IPS DF 19.7 (cell line): ENCODE measurements at regions not wholly inside any gene's neighbourhood (a gene's known extent, or its start where the extent isn't known, plus 50 kb on each side); places are given as distances from the start of the nearest gene placed in this dataset.

Source experiments
- DNase-seq: peaks from one replicate; pipeline ENCODE4 v3.0.0-alpha.2; 2013; ENCODE audit warnings: low read depth, low spot score

DNA sequence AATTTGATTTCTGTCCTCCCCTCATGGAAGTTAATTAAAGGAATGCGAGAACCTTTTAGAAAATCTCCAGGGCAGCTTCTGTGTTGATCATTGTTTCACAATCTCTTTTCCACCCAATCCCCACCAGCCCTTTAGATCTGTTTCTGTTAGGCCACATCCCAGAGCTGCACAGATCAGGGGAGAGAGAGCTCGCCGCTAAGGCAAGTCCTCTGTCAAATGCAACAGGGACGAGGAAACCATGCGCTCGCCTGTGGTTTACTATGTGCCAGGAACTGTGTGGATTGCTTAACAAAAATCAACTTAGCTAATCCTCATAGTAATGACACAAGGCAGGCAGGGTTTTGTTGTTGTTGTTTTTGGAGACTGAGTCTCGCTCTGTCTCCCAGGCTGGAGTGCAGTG lies 115.4 kb downstream of the SALL1 start:
- no peak for DNase-seq

- DNase-seq, result no peak
These were observed 116.0 kb downstream of the SALL1 start for GRCh38 chr16:51035110-51035498.

DNA sequence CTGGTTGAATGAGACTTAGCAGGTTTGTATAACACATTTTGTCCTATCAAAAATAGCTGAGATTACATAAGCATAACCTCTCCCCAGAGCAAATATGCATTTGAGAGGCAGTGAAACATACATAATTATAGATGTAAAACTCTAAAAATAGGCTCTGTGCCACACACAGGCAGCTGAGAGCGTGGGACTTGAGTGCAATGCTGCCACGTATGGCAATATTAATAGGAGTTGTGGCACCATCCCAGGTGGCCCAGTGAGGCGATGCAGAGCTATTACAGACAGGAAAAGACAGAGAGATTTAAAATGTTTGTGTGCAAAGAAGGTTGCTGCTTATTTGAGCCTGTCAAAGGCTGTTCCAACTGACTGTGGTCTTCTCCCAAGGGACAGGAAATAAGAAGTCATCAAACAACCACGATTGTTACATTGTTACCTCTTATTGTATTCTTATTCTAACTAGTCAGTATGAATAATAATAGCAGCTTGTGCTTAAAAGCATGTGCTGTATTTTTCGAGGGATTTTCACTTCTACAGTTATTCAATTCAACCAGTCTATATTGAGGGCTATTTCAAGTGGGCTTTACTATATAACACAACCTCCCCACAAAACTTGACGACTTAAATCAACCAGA lies 116.5 kb downstream of the SALL1 start:
- DNase-seq, result no peak

DNA sequence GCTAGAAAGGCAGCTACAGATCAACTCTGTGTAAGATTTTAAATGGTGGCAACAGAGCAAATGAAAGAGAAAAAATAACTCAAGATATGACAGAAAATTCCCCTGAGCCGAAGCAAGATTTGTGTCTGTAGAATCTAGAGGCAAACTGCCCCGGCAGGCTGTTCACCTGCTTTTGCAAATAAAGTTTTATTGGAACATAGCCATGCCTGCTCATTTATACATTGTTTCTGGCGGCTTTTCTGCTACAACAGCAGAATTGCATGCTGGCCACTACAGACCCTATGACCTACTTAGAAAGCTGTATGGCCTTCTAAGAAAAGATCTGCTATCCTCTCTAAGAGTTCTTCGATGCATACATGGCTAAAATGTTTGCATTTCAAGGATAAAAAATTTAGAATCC lies 119.5 kb downstream of the SALL1 start:
- no peak for DNase-seq

DNA sequence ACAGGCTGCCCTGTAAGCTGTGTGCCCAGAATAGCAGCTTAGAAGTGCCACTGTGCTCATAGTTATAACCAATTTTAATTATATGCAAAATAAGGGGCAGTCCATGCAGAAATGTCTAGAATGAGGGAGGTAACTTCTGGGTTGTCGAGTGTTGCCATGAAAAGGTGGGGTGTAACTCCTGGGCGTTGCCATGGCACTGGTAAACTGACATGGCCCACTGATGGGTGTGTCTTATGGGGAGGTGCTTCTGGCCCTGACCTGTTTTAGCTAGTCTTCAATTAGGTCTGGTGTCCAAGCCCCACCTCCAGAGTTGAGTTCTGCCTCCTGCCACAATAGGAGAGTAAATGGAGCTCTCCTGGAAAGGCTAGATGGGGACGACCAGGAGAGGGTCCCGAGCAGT lies 120.6 kb downstream of the SALL1 start:
- DNase-seq, result no peak

DNA sequence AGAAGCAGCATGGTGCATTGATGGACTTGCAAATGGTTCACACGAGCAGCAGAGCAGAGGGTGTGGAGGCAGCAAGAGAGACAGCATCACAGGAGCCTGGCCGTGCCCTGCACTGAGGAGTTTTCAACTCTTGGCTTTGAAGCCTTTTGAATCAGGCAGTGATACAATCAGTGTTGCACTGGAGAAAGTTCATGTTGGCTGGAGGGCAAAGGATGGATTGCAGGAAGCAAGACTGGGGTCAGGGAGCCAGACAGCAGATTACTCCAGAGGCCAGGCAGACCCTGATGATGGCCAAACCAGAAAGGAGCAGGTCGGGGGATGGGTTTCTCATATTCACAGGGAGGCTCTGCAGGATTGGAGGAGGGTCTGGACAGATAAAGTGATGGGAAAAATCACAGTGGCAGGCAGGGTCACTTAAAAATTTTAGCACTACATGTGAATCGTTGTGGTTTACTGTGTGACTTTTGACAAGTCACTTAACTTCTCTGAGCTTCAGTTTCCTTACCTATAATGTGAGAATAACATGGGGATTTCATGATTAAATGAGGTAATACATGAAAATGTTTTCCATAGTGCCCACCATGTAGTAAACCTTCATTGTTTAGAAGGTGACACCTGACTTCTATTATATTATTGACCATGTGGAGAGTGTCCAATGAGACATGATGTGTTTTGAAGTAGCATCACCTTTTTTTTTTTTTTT lies 125.3 kb downstream of the SALL1 start:
- no peak for DNase-seq

DNA sequence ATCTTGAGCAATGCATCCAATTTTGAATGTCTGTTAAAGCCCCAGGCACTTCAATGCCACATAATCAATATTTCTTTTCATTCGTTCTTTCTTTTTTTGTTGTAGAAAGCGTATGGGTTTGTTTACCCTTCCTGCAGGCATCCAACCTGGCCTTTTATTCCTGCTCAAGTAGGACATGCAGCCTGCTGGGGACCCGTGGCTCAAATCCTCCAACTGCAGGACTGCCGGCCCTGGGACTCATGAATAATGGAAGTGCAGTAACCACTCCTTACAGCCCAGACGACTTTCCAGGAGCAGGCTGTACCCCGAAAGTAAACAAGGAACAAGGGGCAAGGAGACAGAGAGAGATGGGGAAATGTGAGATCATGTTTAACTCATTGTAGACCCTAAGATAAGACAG lies 126.4 kb downstream of the SALL1 start:
- no peak for DNase-seq

GRCh38 chr16:51022955-51023354 lies 128.1 kb downstream of the SALL1 start:
- DNase-seq, result no peak

DNA sequence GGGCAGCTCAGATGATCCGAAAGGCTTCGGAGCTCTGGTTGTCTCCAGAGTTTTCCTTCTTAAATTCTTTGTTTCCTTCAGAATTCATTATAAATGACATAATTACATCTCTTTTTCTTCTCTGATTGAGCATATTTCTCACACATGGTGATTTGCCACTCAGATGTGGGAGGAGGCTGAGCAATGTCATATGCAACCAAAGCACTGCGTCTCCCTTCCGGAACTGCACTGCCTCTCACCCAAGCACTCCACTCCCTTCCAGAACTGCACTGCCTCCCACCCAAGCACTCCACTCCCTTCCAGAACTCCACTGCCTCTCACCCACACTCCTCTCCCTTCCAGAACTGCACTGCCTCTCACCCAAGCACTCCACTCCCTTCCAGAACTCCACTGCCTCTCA lies 131.5 kb downstream of the SALL1 start:
- DNase-seq, result no peak

GRCh38 chr16:51017969-51018368 lies 133.1 kb downstream of the SALL1 start:
- DNase-seq, result no peak

- no peak for DNase-seq
These were observed 138.7 kb downstream of the SALL1 start for GRCh38 chr16:51012396-51012795.

DNA sequence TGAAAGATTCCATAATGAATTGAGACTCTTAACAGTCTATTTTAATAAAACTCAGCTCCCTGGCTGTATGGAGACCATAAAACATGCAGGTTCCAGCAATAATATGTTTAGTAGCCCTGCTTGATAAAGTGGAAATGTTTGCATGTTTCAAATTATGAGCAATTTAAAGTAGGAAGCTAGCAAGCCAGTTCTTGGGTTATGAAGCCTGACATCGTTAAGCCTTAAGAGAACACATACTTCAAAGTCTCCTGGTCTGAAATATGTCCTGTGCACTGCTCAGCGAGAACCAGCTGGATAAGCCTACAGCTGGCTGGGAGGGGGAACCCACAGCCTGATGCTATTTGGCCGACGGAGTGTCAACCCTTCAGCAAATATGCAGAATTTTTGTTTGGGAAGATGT lies 140.3 kb downstream of the SALL1 start:
- no peak for DNase-seq

GRCh38 chr16:51009813-51010212 lies 141.3 kb downstream of the SALL1 start:
- DNase-seq, result no peak

- no peak for DNase-seq
These were observed 141.7 kb downstream of the SALL1 start for GRCh38 chr16:51009359-51009758.

DNA sequence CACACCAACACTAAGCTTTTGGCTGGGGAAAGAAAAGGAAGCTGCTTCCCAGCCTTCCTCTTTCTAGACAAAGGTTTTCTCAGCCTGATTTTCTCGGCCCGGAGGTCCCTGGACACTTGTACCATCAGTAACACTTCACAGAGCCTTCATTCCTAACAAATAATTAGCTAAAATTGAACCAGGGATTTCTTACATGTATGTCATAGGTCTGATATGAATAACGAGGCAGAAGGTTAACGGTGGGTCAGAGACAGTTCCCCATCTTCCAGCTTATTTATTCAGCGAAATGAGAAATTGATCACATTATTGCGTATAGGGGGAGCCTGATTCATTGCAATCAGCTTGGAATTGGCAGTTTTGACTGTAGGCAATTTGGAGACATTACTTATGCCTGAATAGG lies 142.5 kb downstream of the SALL1 start:
- DNase-seq, result no peak

DNA sequence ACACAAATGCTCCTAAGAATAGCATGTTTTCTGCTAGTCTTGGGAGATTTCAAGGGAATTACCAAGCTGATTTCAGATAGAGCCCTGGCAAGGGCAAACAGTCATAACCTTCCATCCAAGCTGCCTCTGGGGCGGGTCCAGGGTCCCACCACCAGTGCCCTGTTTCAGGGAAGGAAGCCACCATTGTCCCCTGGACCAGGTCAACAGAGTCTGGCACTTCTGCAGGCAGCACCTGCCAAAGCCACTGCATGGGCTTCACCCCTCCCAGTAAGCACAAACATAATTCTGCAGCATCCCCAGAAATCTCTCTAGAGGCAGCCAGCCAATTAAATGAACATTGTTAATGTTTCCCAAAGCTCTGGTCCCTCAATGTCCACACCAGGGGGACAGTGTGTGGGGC lies 143.0 kb downstream of the SALL1 start:
- DNase-seq, result no peak

- DNase-seq, result no peak
These were observed 147.1 kb downstream of the SALL1 start for GRCh38 chr16:51003850-51004566.

GRCh38 chr16:51002881-51003490 lies 148.1 kb downstream of the SALL1 start:
- no peak for DNase-seq

DNA sequence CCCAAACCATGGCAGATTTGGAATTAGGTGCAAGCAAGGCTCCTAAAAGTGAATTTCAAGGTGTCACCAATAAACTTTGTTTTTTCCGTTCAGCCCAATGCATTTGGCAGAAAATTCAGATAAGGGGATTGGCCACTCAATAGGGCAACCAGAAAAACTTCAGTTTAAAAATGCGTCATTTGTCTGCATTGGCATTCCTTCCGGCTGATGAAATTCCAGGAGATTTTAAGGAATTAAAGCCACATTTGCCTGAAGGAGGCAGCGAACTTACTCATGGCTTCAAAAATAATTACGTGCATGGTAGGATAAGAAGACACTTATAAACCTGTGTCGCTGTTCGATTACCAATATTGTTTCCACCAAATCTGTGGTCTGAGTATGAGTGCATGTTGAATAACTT lies 151.9 kb downstream of the SALL1 start:
- no peak for DNase-seq

- DNase-seq, result no peak
These were observed 152.7 kb downstream of the SALL1 start for GRCh38 chr16:50998411-50998810.

GRCh38 chr16:50997679-50998078 lies 153.4 kb downstream of the SALL1 start:
- no peak for DNase-seq

DNA sequence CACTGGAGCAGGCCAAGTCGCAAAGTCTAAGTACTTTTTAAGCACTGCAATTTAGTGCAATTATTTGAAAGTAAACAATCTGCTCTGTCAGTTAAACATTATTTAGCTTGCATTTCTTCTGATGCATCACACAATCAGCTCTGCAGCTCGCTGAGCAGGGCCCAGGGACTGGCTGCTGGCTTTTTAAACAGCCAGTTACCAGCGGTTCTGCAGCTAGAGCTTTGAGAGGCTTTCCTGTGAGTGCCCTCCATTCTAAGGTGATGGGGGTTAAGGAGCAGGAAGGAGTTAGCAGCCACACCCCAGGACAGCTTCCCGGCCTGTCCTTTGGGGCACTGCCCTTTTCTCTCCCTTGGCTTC lies 154.3 kb downstream of the SALL1 start:
- no peak for DNase-seq
